Urinary bladder (tissue), 3 donors: ENCODE measurements at regions not wholly inside any gene's neighbourhood (a gene's known extent, or its start where the extent isn't known, plus 50 kb on each side); places are given as distances from the start of the nearest gene placed in this dataset.
"Not testable (repeated sequence)": the region's sequence is repeated elsewhere in the genome, so short reads cannot be mapped to it uniquely, and the experiment has no call there.

ENCODE experiments used
- DNase-seq: peaks from one replicate; pipeline ENCODE4 v3.0.0-alpha.2; 2015; ENCODE audit errors: extremely low spot score
- H3K27ac ChIP-seq: one replicate; pipeline ENCODE4 v1.5.1; 2013; ENCODE audit warnings: low read depth, mild to moderate bottlenecking, moderate library complexity
- H3K36me3 ChIP-seq: one replicate; pipeline ENCODE4 v1.6.1; 2013; ENCODE audit warnings: mild to moderate bottlenecking, moderate library complexity; ENCODE audit not compliant: insufficient read depth
- H3K4me1 ChIP-seq: one replicate; pipeline ENCODE4 v1.6.1; 2013; ENCODE audit warnings: mild to moderate bottlenecking, moderate library complexity; ENCODE audit not compliant: insufficient read depth
- H3K4me3 ChIP-seq: one replicate; pipeline ENCODE4 v1.5.1; 2013; ENCODE audit warnings: low read depth, low read length
- WGBS: extraction: QIAGEN DNeasy Blood & Tissue Kit; methylation state at CpG from one replicate; pipeline ENCODE4 v1.1.7; 2013; 5-methylcytosine and 5-hydroxymethylcytosine counted together
- donor health status: healthy with polysubstance abuse.
- donor health status: healthy.

GRCh38 chr13:54241719-54242118 lies 1213.1 kb downstream of the OLFM4 start:
- Histone ChIP-seq H3K36me3 (no peaks in the 10 kb centered on the region), H3K27ac (no peak overlapping the region), H3K4me1 (no peaks in the 10 kb centered on the region), H3K4me3 (no peak overlapping the region)
- DNase-seq, result peak; percentile 10

- Histone ChIP-seq H3K27ac (no peak overlapping the region), H3K4me1 (no peaks in the 10 kb centered on the region), H3K36me3 (no peaks in the 10 kb centered on the region), H3K4me3 (no peak overlapping the region)
- 71% methylated on average over 3 of the region's 3 CpGs for WGBS
- no peak for DNase-seq
Measured at GRCh38 chr13:54248306-54248705, 1219.7 kb downstream of the OLFM4 start.

DNA sequence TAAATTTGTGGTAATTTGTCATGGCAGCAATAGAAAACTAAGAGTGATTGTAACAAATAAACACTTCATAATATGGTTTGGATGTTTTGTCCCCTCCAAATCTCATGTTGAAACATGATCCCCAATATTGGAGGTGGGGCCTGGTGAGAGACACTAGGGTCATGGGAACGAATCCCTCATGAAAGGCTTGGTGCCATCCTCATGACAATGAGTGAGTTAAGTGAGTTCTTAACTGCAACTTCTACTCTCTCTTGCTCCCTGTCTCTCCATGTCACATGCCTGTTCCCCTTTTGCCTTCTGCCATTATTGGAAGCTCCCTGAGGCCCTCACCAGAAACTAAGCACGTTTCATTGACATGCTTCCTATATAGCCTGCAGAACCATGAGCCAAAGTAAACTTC lies 1233.2 kb downstream of the OLFM4 start:
- no peak overlapping the region for H3K27ac ChIP-seq
- H3K36me3 ChIP-seq, result no peaks in the 10 kb centered on the region
- no peaks in the 10 kb centered on the region for H3K4me1 ChIP-seq
- DNase-seq, result no peak
- 69% methylated on average over 2 of the region's 2 CpGs for WGBS
- no peak overlapping the region for H3K4me3 ChIP-seq

- no peaks in the 10 kb centered on the region for H3K4me1 ChIP-seq
- H3K36me3 ChIP-seq, result no peaks in the 10 kb centered on the region
- no peak overlapping the region for H3K4me3 ChIP-seq
- DNase-seq, result no peak
- no peak overlapping the region for H3K27ac ChIP-seq
Measured at GRCh38 chr13:54263868-54264267, 1235.3 kb downstream of the OLFM4 start.

GRCh38 chr13:54267253-54267668 lies 1238.6 kb downstream of the OLFM4 start:
- not testable (repeated sequence) for H3K4me1 ChIP-seq, H3K4me3 ChIP-seq, H3K36me3 ChIP-seq, H3K27ac ChIP-seq, DNase-seq
- WGBS, result 51% methylated on average over 6 of the region's 6 CpGs

GRCh38 chr13:54268013-54268695 lies 1239.5 kb downstream of the OLFM4 start:
- H3K27ac ChIP-seq, DNase-seq, H3K36me3 ChIP-seq, H3K4me1 ChIP-seq, H3K4me3 ChIP-seq: not testable (repeated sequence)
- WGBS, result 79% methylated on average over 10 of the region's 11 CpGs

DNA sequence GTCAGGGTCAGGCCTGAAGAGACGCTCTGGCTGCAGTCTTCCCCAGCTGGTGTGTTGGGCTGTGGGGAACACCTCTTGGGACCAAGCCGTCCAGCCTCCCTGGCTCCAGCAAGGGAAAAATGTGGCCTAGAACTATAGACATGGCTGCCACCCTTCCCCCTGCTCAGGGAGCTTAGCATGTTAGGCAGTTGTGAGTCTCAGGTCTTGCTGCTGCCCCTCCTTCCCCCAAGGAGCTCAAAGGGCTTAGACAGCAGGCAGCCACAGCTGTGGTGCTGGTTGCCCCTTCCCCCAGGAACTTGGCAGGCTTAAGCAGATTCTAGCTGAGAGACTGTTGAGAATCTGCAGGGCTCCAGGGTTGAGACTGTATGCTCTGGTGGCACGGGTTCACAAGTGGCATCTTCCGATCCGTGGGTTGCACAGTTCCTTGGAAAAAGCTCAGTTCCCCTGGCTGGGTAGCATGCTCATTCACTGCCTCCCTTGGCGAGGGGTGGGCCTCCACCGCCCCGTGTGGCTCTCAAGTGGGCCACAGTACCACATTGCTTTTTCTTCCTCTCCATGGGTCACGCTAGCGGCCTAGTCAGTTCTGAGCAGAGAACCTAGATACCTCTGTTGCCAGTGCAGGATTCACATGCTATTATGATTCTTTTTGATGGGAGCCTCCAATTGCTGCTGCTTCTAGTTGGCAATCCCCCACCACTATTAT lies 1258.6 kb downstream of the OLFM4 start:
- no peaks in the 10 kb centered on the region for H3K4me1 ChIP-seq
- no peak overlapping the region for H3K27ac ChIP-seq
- H3K36me3 ChIP-seq, result no peaks in the 10 kb centered on the region
- 92% methylated on average over 10 of the region's 10 CpGs for WGBS
- H3K4me3 ChIP-seq, result no peak overlapping the region
- no peak for DNase-seq

GRCh38 chr13:54301085-54301484 lies 1272.5 kb downstream of the OLFM4 start:
- H3K4me3 ChIP-seq, result no peak overlapping the region
- 83% methylated on average over 2 of the region's 2 CpGs for WGBS
- H3K27ac ChIP-seq, result no peak overlapping the region
- no peak for DNase-seq
- H3K36me3 ChIP-seq, result no peaks in the 10 kb centered on the region
- H3K4me1 ChIP-seq, result no peaks in the 10 kb centered on the region

- Histone ChIP-seq H3K4me1 (no peaks in the 10 kb centered on the region), H3K36me3 (no peaks in the 10 kb centered on the region), H3K27ac (no peak overlapping the region), H3K4me3 (no peak overlapping the region)
- DNase-seq, result no peak
- 96% methylated on average over 1 of the region's 1 CpG for WGBS
Measured at GRCh38 chr13:54305377-54305776, 1276.8 kb downstream of the OLFM4 start.

DNA sequence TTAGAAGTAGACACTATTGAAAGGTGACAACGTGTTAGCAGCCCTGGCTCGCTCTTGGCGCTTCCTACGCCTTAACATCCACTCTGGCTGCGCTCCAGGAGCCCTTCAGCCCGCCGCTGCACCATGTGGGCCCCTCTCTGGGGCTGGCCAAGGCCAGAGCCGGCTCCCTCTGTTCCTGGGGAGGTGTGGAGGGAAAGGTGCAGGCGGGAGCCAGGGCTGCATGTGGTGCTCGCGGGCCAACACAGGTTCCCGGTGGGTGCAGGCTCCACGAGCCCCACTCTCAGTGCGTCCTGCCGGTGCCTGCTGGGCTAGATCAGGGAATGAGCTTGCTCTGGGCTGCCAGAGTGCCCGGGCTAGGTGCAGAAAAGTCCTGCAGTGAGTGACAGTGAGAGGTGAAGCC lies 1284.3 kb downstream of the OLFM4 start:
- no peak for DNase-seq
- Histone ChIP-seq H3K36me3 (no peaks in the 10 kb centered on the region), H3K4me3 (no peak overlapping the region), H3K4me1 (no peaks in the 10 kb centered on the region), H3K27ac (no peak overlapping the region)
- WGBS, result 91% methylated on average over 16 of the region's 16 CpGs

DNA sequence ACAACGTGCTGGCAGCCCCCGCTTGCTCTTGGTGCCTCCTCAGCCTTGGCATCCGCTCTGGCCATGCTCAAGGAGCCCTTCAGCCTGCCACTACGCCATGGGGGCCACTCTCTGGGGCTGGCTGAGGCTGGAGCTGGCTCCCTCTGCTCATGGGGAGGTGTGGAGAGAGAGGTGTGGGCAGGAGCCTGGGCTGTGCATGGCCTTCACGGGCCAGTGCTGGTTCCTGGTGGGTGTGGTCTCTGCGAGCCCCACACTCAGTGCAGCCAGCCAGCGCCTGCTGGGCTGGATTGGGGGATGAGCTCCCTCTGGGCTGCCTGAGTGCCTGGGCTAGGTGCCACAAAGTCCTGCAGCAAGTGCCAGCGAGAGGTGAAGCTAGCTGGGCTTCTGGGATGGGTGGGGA lies 1289.1 kb downstream of the OLFM4 start:
- Histone ChIP-seq H3K4me1 (no peaks in the 10 kb centered on the region), H3K27ac (no peak overlapping the region), H3K4me3 (no peak overlapping the region), H3K36me3 (no peaks in the 10 kb centered on the region)
- WGBS, result 89% methylated on average over 8 of the region's 8 CpGs
- no peak for DNase-seq

- Histone ChIP-seq H3K27ac (no peak overlapping the region), H3K4me3 (no peak overlapping the region), H3K36me3 (peaks cover 1% of the 10 kb centered on the region), H3K4me1 (no peaks in the 10 kb centered on the region)
- DNase-seq, result no peak
Measured at GRCh38 chr13:54337540-54337939, 1308.9 kb downstream of the OLFM4 start.

DNA sequence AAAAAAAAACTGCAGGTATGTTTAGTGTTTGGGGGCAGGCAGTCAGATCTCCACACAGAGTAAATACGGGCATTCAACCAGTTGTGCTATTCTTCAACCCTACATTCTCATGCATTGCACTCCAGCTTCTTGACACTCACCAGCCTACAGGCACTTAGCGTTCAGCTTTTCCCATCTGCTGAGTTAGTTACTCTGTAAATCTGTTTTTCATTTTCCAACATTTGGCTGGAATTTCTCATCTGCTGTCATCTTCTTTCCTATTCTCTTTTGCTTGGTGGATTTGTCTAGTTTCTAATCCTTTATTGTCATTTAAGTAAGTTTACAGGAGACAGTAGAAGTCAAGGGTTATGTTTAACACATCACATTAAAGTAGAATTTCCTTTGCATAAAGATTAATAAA lies 1318.9 kb downstream of the OLFM4 start:
- H3K36me3 ChIP-seq, result no peaks in the 10 kb centered on the region
- no peak for DNase-seq
- 44% methylated on average over 2 of the region's 2 CpGs for WGBS
- no peaks in the 10 kb centered on the region for H3K4me1 ChIP-seq
- H3K27ac ChIP-seq, result no peak overlapping the region
- H3K4me3 ChIP-seq, result no peak overlapping the region

- no peak for DNase-seq
- no peaks in the 10 kb centered on the region for H3K4me1 ChIP-seq
- no peak overlapping the region for H3K27ac ChIP-seq
- no peaks in the 10 kb centered on the region for H3K36me3 ChIP-seq
- H3K4me3 ChIP-seq, result no peak overlapping the region
Measured at GRCh38 chr13:54356209-54356608, 1327.6 kb downstream of the OLFM4 start.
